ENCODE measurements at regions not wholly inside any gene's neighbourhood (a gene's known extent, or its start where the extent isn't known, plus 50 kb on each side); places are given as distances from the start of the nearest gene placed in this dataset.
A peak's percentile ranks its signal among the peaks of the same experiment; 100 is the strongest.
"Not testable (repeated sequence)": the region's sequence is repeated elsewhere in the genome, so short reads cannot be mapped to it uniquely, and the experiment has no call there.

DNA sequence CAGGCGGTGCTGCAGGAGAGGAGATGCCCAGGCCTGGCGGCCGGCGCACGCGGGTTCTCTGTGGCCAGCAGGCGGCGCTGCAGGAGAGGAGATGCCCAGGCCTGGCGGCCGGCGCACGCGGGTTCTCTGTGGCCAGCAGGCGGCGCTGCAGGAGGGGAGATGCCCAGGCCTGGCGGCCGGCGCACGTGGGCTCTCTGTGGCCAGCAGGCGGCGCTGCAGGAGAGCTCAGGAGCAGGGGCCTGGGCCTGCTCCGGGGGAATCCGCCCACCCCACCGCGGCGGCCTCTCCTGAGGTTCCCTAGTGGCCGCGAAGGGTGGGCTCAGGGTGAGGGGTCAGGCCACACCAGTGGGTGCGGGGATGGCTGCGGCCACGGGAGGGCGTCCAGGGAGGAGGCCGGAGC is 75.9 kb downstream of the OR4F16 start:
- intact Hi-C loops (cut with DNase I); ATAC-seq; DNase-seq (ENCODE audit: low spot score): not testable (repeated sequence)

DNA sequence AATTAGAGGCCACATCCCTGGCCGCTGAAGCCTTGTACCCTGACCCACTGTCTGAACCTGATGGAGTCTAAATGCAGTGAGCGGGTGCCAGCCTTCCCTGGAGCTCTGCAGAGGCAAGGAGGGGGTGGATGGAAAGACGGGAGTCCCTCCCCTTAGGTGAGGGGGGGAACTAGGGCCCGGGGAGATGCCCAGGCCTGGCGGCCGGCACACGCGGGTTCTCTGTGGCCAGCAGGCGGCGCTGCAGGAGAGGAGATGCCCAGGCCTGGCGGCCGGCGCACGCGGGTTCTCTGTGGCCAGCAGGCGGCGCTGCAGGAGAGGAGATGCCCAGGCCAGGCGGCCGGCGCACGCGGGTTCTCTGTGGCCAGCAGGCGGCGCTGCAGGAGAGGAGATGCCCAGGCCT is 77.3 kb downstream of the OR4F16 start:
- ATAC-seq; DNase-seq (ENCODE audit: low spot score); intact Hi-C loops (cut with DNase I): not testable (repeated sequence)

DNA sequence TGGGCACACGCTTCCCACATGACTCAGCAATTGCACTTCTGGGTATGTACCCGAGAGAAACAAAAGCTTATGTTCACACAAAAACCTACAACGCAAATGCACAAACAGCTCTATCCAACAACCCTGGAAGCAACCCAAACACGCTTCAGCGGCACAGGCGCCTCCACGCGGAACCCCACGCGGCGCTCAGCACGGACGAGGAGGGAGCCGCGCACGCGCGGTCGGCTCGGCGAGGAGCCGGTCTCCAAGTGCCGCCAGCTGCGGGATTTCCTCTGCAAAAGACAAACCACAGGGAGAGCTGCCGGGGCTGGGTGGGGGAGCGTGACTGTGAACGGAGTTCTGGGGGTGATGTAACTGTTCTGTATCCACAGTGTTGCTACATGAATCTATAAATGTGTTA is 81.2 kb downstream of the OR4F16 start:
- DNase-seq (ENCODE audit: low spot score), result peak; percentile 54
- intact Hi-C loops (cut with DNase I); ATAC-seq: not testable (repeated sequence)

- intact Hi-C loops (cut with DNase I); ATAC-seq: not testable (repeated sequence)
- peak; percentile 28 for DNase-seq (ENCODE audit: low spot score)
These were observed 98.2 kb downstream of the OR4F16 start for GRCh38 chr1:588211-588610.

DNA sequence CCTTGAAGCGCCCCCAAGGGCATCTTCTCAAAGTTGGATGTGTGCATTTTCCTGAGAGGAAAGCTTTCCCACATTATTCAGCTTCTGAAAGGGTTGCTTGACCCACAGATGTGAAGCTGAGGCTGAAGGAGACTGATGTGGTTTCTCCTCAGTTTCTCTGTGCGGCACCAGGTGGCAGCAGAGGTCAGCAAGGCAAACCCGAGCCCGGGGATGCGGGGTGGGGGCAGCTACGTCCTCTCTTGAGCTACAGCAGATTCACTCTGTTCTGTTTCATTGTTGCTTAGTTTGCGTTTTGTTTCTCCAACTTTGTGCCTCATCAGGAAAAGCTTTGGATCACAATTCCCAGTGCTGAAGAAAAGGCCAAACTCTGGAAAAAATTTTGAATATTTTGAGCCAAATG is 100.5 kb downstream of the OR4F16 start:
- intact Hi-C loops (cut with DNase I); ATAC-seq: not testable (repeated sequence)
- peak; percentile 71 for DNase-seq (ENCODE audit: low spot score)

All from sciatic nerve (tissue), 2 donors.